G401.6 (cell line): ENCODE measurements at regions not wholly inside any gene's neighbourhood (a gene's known extent, or its start where the extent isn't known, plus 50 kb on each side); places are given as distances from the start of the nearest gene placed in this dataset.

ENCODE experiments used
- FAIRE-seq: peaks from 2 replicates; lab custom pipeline; 2012; peaks lifted over from hg19 to GRCh38; lab: Jason Lieb, UNC

GRCh38 chr14:63781686-63782085 is 53.8 kb upstream of the SGPP1 start:
- no peak for FAIRE-seq

GRCh38 chr14:63782683-63783389 is 55.0 kb upstream of the SGPP1 start:
- peak; percentile 88 for FAIRE-seq

GRCh38 chr14:63788011-63788933 is 60.4 kb upstream of the SGPP1 start:
- FAIRE-seq = no peak

GRCh38 chr14:63793376-63793775 is 59.4 kb upstream of the SYNE2 start:
- FAIRE-seq = no peak

GRCh38 chr14:63795532-63795931 is 57.3 kb upstream of the SYNE2 start:
- no peak for FAIRE-seq

GRCh38 chr14:63800083-63800482 is 52.7 kb upstream of the SYNE2 start:
- no peak for FAIRE-seq

- FAIRE-seq = no peak
These were observed 52.0 kb upstream of the SYNE2 start for GRCh38 chr14:63800651-63801375.
